SK-MEL-5 (cell line): ENCODE measurements at regions not wholly inside any gene's neighbourhood (a gene's known extent, or its start where the extent isn't known, plus 50 kb on each side); places are given as distances from the start of the nearest gene placed in this dataset.
"Not testable (repeated sequence)": the region's sequence is repeated elsewhere in the genome, so short reads cannot be mapped to it uniquely, and the experiment has no call there.

Experiments
- DNase-seq: peaks from one replicate; pipeline ENCODE4 v3.0.0-alpha.2; 2016; ENCODE audit warnings: low read depth, low spot score
- in situ Hi-C: cut with HindIII; loops from 2 replicates; pipeline ENCODE4 v1.10.0; 2016; ENCODE audit warnings: low sequenced_read_pairs, high pct_unique_total_duplicates, low pct_unique_long_range_greater_than_20kb

GRCh38 chr12:61590864-61591263 is 669.3 kb upstream of the USP15 start:
- in situ Hi-C loops, DNase-seq: not testable (repeated sequence)

- DNase-seq = no peak
- in situ Hi-C loops = no loop called here
Observed at GRCh38 chr12:61610143-61610542, 650.1 kb upstream of the USP15 start.

- in situ Hi-C loops = no loop called here
- DNase-seq = no peak
Observed at GRCh38 chr12:61629702-61630101, 630.5 kb upstream of the USP15 start.

GRCh38 chr12:61646639-61647038 is 613.6 kb upstream of the USP15 start:
- in situ Hi-C loops = no loop called here
- DNase-seq = no peak

GRCh38 chr12:61647566-61647965 is 612.6 kb upstream of the USP15 start:
- DNase-seq = no peak
- in situ Hi-C loops = no loop called here

GRCh38 chr12:61652265-61652664 is 607.9 kb upstream of the USP15 start:
- in situ Hi-C loops = no loop called here
- DNase-seq = no peak

GRCh38 chr12:61654698-61655097 is 605.5 kb upstream of the USP15 start:
- in situ Hi-C loops = no loop called here
- DNase-seq = peak; percentile 71

- in situ Hi-C loops = no loop called here
- no peak for DNase-seq
Observed at GRCh38 chr12:61655241-61655640, 605.0 kb upstream of the USP15 start.

GRCh38 chr12:61667676-61668075 is 592.5 kb upstream of the USP15 start:
- no peak for DNase-seq
- in situ Hi-C loops = no loop called here

GRCh38 chr12:61676520-61676919 is 583.7 kb upstream of the USP15 start:
- DNase-seq = no peak
- in situ Hi-C loops = no loop called here

GRCh38 chr12:61687407-61687806 is 572.8 kb upstream of the USP15 start:
- in situ Hi-C loops = no loop called here
- no peak for DNase-seq

- in situ Hi-C loops = no loop called here
- no peak for DNase-seq
Observed at GRCh38 chr12:61694214-61694613, 566.0 kb upstream of the USP15 start.

- in situ Hi-C loops = no loop called here
Observed at GRCh38 chr12:61701471-61701870, 558.7 kb upstream of the USP15 start.

GRCh38 chr12:61706783-61707182 is 553.4 kb upstream of the USP15 start:
- in situ Hi-C loops = no loop called here
- no peak for DNase-seq

More at GRCh38 chr12:61701471-61701870, 558.7 kb upstream of the USP15 start:
- DNase-seq = no peak

- no peak for DNase-seq
- in situ Hi-C loops = no loop called here
Observed at GRCh38 chr12:61713121-61713520, 547.1 kb upstream of the USP15 start.

GRCh38 chr12:61717986-61718385 is 542.2 kb upstream of the USP15 start:
- in situ Hi-C loops = no loop called here
- no peak for DNase-seq

GRCh38 chr12:61739925-61740324 is 520.3 kb upstream of the USP15 start:
- DNase-seq = no peak
- in situ Hi-C loops = no loop called here

- in situ Hi-C loops = no loop called here
- DNase-seq = no peak
Observed at GRCh38 chr12:61750604-61751003, 509.6 kb upstream of the USP15 start.

GRCh38 chr12:61754214-61754613 is 506.0 kb upstream of the USP15 start:
- in situ Hi-C loops = no loop called here
- no peak for DNase-seq

GRCh38 chr12:61757831-61758505 is 502.2 kb upstream of the USP15 start:
- DNase-seq = no peak
- in situ Hi-C loops = no loop called here
